Caco-2 (cell line): ENCODE measurements at regions not wholly inside any gene's neighbourhood (a gene's known extent, or its start where the extent isn't known, plus 50 kb on each side); places are given as distances from the start of the nearest gene placed in this dataset.

Experiments
- BruUV-seq: library from RNA; stranded (reverse); fragments of 400-500 nt; replicated peaks from 2 replicates; lab custom pipeline; 2021; lab: Mats Ljungman, UMichigan
- CTCF ChIA-PET: fragments of 300-600 bp; sonication (Branson Sonifier 250); formaldehyde crosslinking; loops from one replicate; lab custom pipeline; 2022; ENCODE audit warnings: antibody characterized with exemption; lab: Charles Lee
- POLR2A ChIA-PET: fragments of 300-600 bp; sonication (Branson Sonifier 250); formaldehyde crosslinking; loops from one replicate; lab custom pipeline; 2022; ENCODE audit warnings: antibody characterized with exemption; lab: Charles Lee
- DNase-seq, 2 experiments: peaks; one replicate each; pipeline versions ENCODE4 v3.0.0 to v3.0.0-alpha.2; 2020 to 2022
- H3K27me3 ChIP-seq: replicated peaks from 2 replicates; pipeline ENCODE4 v1.6.0; 2011; ENCODE audit warnings: low read length; ENCODE audit not compliant: control insufficient read depth, insufficient read depth
- H3K36me3 ChIP-seq: 2 replicates; pipeline ENCODE4 v1.5.1; 2011; ENCODE audit warnings: low read length; ENCODE audit not compliant: control insufficient read depth, insufficient read depth
- H3K4me1 ChIP-seq: fragments of 250-450 bp; sonication (Bioruptor Pico); 2 replicates; pipeline ENCODE4 v1.5.1; 2020; ENCODE audit warnings: mild to moderate bottlenecking
- H3K4me3 ChIP-seq: 2 replicates; pipeline ENCODE4 v1.5.1; 2011; ENCODE audit warnings: low read depth, mild to moderate bottlenecking, control low read depth, low read length
- H3K9me3 ChIP-seq: fragments of 250-450 bp; sonication (Bioruptor Pico); 2 replicates; pipeline ENCODE4 v1.5.1; 2020; ENCODE audit warnings: mild to moderate bottlenecking, moderate library complexity
- H3K27ac Mint-ChIP-seq: one replicate; pipeline ENCODE4 v1.8.0; 2022; ENCODE audit warnings: mixed read lengths; ENCODE audit not compliant: unreplicated experiment
- H3K27me3 Mint-ChIP-seq: one replicate; pipeline ENCODE4 v1.8.0; 2022; ENCODE audit warnings: mixed read lengths; ENCODE audit not compliant: insufficient read depth, unreplicated experiment
- H3K36me3 Mint-ChIP-seq: one replicate; pipeline ENCODE4 v1.8.0; 2022; ENCODE audit warnings: mild to moderate bottlenecking, mixed read lengths; ENCODE audit not compliant: insufficient read depth, unreplicated experiment
- H3K4me1 Mint-ChIP-seq: one replicate; pipeline ENCODE4 v1.8.0; 2022; ENCODE audit warnings: low read depth, mixed read lengths; ENCODE audit not compliant: unreplicated experiment
- H3K4me3 Mint-ChIP-seq: one replicate; pipeline ENCODE4 v1.8.0; 2022; ENCODE audit warnings: mild to moderate bottlenecking, moderate library complexity, mixed read lengths; ENCODE audit not compliant: unreplicated experiment
- H3K9me3 Mint-ChIP-seq: one replicate; pipeline ENCODE4 v1.8.0; 2022; ENCODE audit warnings: mixed read lengths; ENCODE audit not compliant: unreplicated experiment
- intact Hi-C: fragments of 100-400 bp; cut with micrococcal nuclease; formaldehyde crosslinking; loops from one replicate; pipeline ENCODE4 v1.10.0; 2022; ENCODE audit not compliant: unreplicated experiment
- TF ChIP-seq, protein P1 (sequence below), 2 experiments: fragments of 200-600 bp in 1 of 2; IDR thresholded peaks; 1 replicate in 1 of 2; 2 replicates in 1 of 2; pipeline versions ENCODE4 v1.5.1 to v1.8.0; 2011 to 2022; ENCODE audit warnings: antibody characterized with exemption in 1 of 2, control low read depth in 1 of 2, inconsistent platforms in 1 of 2, low read depth in 1 of 2, low read length in 1 of 2, mild to moderate bottlenecking in 1 of 2, moderate library complexity in 1 of 2; ENCODE audit not compliant: insufficient read depth in 1 of 2, severe bottlenecking in 1 of 2, unreplicated experiment in 1 of 2

DNA sequence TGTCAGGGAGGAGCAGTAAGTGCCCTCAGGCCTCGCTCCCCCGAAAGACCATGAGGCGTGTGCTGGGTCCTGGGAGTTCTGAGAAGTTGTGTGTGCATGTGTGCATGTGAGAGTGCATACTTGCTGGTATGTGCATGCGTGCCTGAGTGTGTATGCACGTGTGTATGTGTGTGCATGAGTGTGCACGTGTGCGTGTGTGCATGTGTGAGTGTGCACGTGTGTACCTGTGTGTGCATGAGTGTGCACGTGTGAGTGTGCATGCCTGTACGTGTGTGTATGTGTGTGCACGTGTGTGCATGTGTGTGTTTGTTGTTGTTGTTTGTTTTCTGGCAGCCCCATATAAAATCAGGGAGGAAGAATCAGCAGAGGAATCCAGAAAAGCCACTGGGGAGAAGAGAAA, 426.7 kb downstream of the IRX2 start:
- no peak for DNase-seq
- H3K27me3 Mint-ChIP-seq = peaks cover 10% of the 10 kb centered on the region
- no TSS peak for BruUV-seq
- Histone ChIP-seq H3K4me1 (no peaks in the 10 kb centered on the region), H3K27me3 (no peaks in the 10 kb centered on the region), H3K36me3 (no peaks in the 10 kb centered on the region), H3K9me3 (no peaks in the 10 kb centered on the region), H3K4me3 (no peak overlapping the region)
- ChIA-PET POLR2A (no interaction called here), CTCF (no interaction called here)
- no peaks in the 10 kb centered on the region for H3K36me3 Mint-ChIP-seq
- no peaks in the 10 kb centered on the region for H3K4me1 Mint-ChIP-seq
- intact Hi-C loops = no loop called here
- no peak overlapping the region for H3K4me3 Mint-ChIP-seq
- TF ChIP-seq, protein P1, sequence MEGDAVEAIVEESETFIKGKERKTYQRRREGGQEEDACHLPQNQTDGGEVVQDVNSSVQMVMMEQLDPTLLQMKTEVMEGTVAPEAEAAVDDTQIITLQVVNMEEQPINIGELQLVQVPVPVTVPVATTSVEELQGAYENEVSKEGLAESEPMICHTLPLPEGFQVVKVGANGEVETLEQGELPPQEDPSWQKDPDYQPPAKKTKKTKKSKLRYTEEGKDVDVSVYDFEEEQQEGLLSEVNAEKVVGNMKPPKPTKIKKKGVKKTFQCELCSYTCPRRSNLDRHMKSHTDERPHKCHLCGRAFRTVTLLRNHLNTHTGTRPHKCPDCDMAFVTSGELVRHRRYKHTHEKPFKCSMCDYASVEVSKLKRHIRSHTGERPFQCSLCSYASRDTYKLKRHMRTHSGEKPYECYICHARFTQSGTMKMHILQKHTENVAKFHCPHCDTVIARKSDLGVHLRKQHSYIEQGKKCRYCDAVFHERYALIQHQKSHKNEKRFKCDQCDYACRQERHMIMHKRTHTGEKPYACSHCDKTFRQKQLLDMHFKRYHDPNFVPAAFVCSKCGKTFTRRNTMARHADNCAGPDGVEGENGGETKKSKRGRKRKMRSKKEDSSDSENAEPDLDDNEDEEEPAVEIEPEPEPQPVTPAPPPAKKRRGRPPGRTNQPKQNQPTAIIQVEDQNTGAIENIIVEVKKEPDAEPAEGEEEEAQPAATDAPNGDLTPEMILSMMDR (IDR thresholded peaks at IDR 0.05; ENCODE audit: insufficient read depth in 1 of 2, low read depth in 1 of 2, low read length in 1 of 2, severe bottlenecking in 1 of 2, unreplicated experiment in 1 of 2) = no peak
- H3K9me3 Mint-ChIP-seq = peaks cover 9% of the 10 kb centered on the region
- H3K27ac Mint-ChIP-seq = no peak overlapping the region

DNA sequence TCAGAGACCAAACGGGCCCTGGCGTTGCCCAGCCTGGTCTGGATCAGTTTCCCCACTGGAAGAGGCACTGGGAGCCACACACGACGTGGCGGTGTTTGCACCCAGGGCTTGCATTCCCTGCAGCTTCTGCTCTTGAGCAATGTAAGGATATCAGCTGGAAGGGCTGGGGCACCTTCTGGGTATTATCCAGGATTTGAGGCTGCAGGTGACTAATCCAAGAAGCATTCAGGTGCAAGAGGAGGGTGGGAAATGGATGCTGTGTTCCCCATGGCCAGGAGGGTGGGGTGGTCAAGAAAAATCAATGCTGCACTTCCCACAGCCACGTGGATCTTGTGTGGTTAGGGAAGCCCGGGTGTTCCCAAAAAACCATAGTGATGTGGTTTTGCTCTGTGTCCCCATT, 430.9 kb downstream of the IRX2 start:
- H3K27me3 ChIP-seq = no peaks in the 10 kb centered on the region
- peaks cover 10% of the 10 kb centered on the region for H3K27me3 Mint-ChIP-seq
- H3K9me3 ChIP-seq = no peaks in the 10 kb centered on the region
- no peak for DNase-seq
- H3K4me3 ChIP-seq = no peak overlapping the region
- intact Hi-C loops = no loop called here
- H3K36me3 ChIP-seq = no peaks in the 10 kb centered on the region
- H3K4me1 Mint-ChIP-seq = no peaks in the 10 kb centered on the region
- TF ChIP-seq, protein P1 (IDR thresholded peaks at IDR 0.05; ENCODE audit: insufficient read depth in 1 of 2, low read depth in 1 of 2, low read length in 1 of 2, severe bottlenecking in 1 of 2, unreplicated experiment in 1 of 2) = no peak
- peaks cover 1% of the 10 kb centered on the region for H3K9me3 Mint-ChIP-seq
- H3K4me3 Mint-ChIP-seq = no peak overlapping the region
- H3K36me3 Mint-ChIP-seq = no peaks in the 10 kb centered on the region
- no peaks in the 10 kb centered on the region for H3K4me1 ChIP-seq
- CTCF ChIA-PET = no interaction called here
- no peak overlapping the region for H3K27ac Mint-ChIP-seq
- no TSS peak for BruUV-seq
- POLR2A ChIA-PET = no interaction called here

DNA sequence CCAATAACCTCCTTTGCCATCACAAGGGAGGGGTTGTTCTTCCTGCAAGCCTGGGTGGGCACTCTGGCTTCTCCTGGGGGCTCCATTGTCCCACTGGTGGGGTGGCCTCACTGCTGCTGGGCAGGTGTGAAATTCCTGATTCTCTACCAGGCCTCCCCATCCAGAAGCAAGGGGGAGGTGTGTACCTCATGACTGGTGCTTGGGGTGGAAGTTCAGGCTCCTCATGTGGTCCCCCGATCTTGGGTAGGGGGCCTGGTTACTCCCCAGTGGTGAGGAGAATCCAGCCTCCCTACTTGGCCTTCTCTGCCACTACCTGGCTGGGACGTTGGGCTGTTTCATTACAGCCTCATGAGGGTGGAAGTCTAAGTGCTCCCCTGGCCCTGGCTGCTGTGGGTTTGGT, 433.9 kb downstream of the IRX2 start:
- Mint-ChIP-seq H3K4me1 (no peaks in the 10 kb centered on the region), H3K27ac (no peak overlapping the region), H3K36me3 (no peaks in the 10 kb centered on the region), H3K27me3 (peaks cover 4% of the 10 kb centered on the region), H3K9me3 (peaks cover 11% of the 10 kb centered on the region), H3K4me3 (no peak overlapping the region)
- no peak for DNase-seq
- TF ChIP-seq, protein P1 (IDR thresholded peaks at IDR 0.05; ENCODE audit: insufficient read depth in 1 of 2, low read depth in 1 of 2, low read length in 1 of 2, severe bottlenecking in 1 of 2, unreplicated experiment in 1 of 2) = no peak
- ChIA-PET POLR2A (no interaction called here), CTCF (no interaction called here)
- intact Hi-C loops = no loop called here
- Histone ChIP-seq H3K9me3 (no peaks in the 10 kb centered on the region), H3K27me3 (no peaks in the 10 kb centered on the region), H3K4me3 (no peak overlapping the region), H3K36me3 (no peaks in the 10 kb centered on the region), H3K4me1 (no peaks in the 10 kb centered on the region)
- no TSS peak for BruUV-seq
